H9 (cell line): ENCODE measurements at regions not wholly inside any gene's neighbourhood (a gene's known extent, or its start where the extent isn't known, plus 50 kb on each side); places are given as distances from the start of the nearest gene placed in this dataset.

ENCODE experiments used
- DNase-seq: peaks from one replicate; pipeline ENCODE4 v3.0.0-alpha.2; 2017
- H2AFZ ChIP-seq: one replicate; pipeline ENCODE4 v1.6.1; 2013; ENCODE audit warnings: mild to moderate bottlenecking, low read length, control low read depth, moderate library complexity
- H2AK5ac ChIP-seq: 2 replicates; pipeline ENCODE4 v1.6.1; 2013; ENCODE audit warnings: low read length, control low read depth, mixed read lengths; ENCODE audit not compliant: insufficient read length
- H2BK120ac ChIP-seq: one replicate; pipeline ENCODE4 v1.6.1; 2013; ENCODE audit warnings: low read depth, mild to moderate bottlenecking, low read length, control low read depth, inconsistent platforms; ENCODE audit not compliant: poor library complexity, severe bottlenecking
- H2BK12ac ChIP-seq: 2 replicates; pipeline ENCODE4 v1.6.1; 2013; ENCODE audit warnings: low read length, control low read depth, mixed read lengths, low read depth; ENCODE audit not compliant: insufficient read length
- H2BK15ac ChIP-seq: 2 replicates; pipeline ENCODE4 v1.6.1; 2013; ENCODE audit warnings: low read depth, low read length, control low read depth
- H2BK20ac ChIP-seq: one replicate; pipeline ENCODE4 v1.6.1; 2013; ENCODE audit warnings: low read depth, mild to moderate bottlenecking, low read length, control low read depth, inconsistent platforms; ENCODE audit not compliant: poor library complexity, severe bottlenecking
- H2BK5ac ChIP-seq: 2 replicates; pipeline ENCODE4 v1.6.1; 2013; ENCODE audit warnings: low read length, control low read depth, mixed read lengths; ENCODE audit not compliant: insufficient read length
- H3K14ac ChIP-seq: 2 replicates; pipeline ENCODE4 v1.6.1; 2013; ENCODE audit warnings: low read length, control low read depth; ENCODE audit not compliant: insufficient read depth
- H3K18ac ChIP-seq: 2 replicates; pipeline ENCODE4 v1.6.1; 2013; ENCODE audit warnings: low read depth, mild to moderate bottlenecking, mixed read lengths, low read length, control low read depth; ENCODE audit not compliant: insufficient read length
- H3K23ac ChIP-seq: 2 replicates; pipeline ENCODE4 v1.6.1; 2013; ENCODE audit warnings: low read length, control low read depth, mixed read lengths, low read depth; ENCODE audit not compliant: insufficient read length
- H3K23me2 ChIP-seq: 2 replicates; pipeline ENCODE4 v1.6.1; 2013; ENCODE audit warnings: low read depth, mild to moderate bottlenecking, mixed read lengths, low read length, control low read depth; ENCODE audit not compliant: insufficient read length, poor library complexity, severe bottlenecking
- H3K27ac ChIP-seq: 2 replicates; pipeline ENCODE4 v1.5.1; 2013; ENCODE audit warnings: low read length, control low read depth, mixed read lengths, low read depth; ENCODE audit not compliant: insufficient read length
- H3K27me3 ChIP-seq: 2 replicates; pipeline ENCODE4 v1.6.1; 2013; ENCODE audit warnings: low read length, control low read depth, inconsistent platforms; ENCODE audit not compliant: insufficient read depth
- H3K4ac ChIP-seq: 2 replicates; pipeline ENCODE4 v1.6.1; 2013; ENCODE audit warnings: low read depth, mild to moderate bottlenecking, control low read depth, inconsistent platforms, low read length, moderate library complexity
- H3K4me1 ChIP-seq: 2 replicates; pipeline ENCODE4 v1.6.1; 2013; ENCODE audit warnings: low read length, control low read depth, inconsistent platforms; ENCODE audit not compliant: insufficient read depth
- H3K4me2 ChIP-seq: 2 replicates; pipeline ENCODE4 v1.6.1; 2013; ENCODE audit warnings: low read length, control low read depth, mixed read lengths; ENCODE audit not compliant: insufficient read length, insufficient read depth
- H3K56ac ChIP-seq: 2 replicates; pipeline ENCODE4 v1.6.1; 2013; ENCODE audit warnings: low read depth, mild to moderate bottlenecking, mixed read lengths, low read length, control low read depth; ENCODE audit not compliant: insufficient read length
- H3K79me1 ChIP-seq: 2 replicates; pipeline ENCODE4 v1.6.1; 2013; ENCODE audit warnings: low read depth, mild to moderate bottlenecking, moderate library complexity, low read length, control low read depth, inconsistent platforms; ENCODE audit not compliant: insufficient read depth, poor library complexity, severe bottlenecking
- H3K79me2 ChIP-seq: 2 replicates; pipeline ENCODE4 v1.6.1; 2013; ENCODE audit warnings: low read length, control low read depth, inconsistent platforms; ENCODE audit not compliant: insufficient read depth
- H3K9ac ChIP-seq: 2 replicates; pipeline ENCODE4 v1.6.1; 2013; ENCODE audit warnings: low read length, control low read depth, mixed read lengths; ENCODE audit not compliant: insufficient read length; ENCODE audit errors: extremely low read depth
- H3K9me3 ChIP-seq: one replicate; pipeline ENCODE4 v1.6.1; 2013; ENCODE audit warnings: low read depth, low read length, inconsistent platforms; ENCODE audit not compliant: control insufficient read depth
- H3T11ph ChIP-seq: one replicate; pipeline ENCODE4 v1.6.1; 2013; ENCODE audit warnings: mild to moderate bottlenecking, low read length, control low read depth, inconsistent platforms
- H4K20me1 ChIP-seq: one replicate; pipeline ENCODE4 v1.6.1; 2013; ENCODE audit not compliant: control insufficient read depth, insufficient read length, insufficient read depth
- H4K5ac ChIP-seq: 2 replicates; pipeline ENCODE4 v1.6.1; 2013; ENCODE audit warnings: low read depth, mild to moderate bottlenecking, mixed read lengths, low read length, control low read depth; ENCODE audit not compliant: insufficient read length
- H4K8ac ChIP-seq: replicated peaks from 2 replicates; pipeline ENCODE4 v1.6.1; 2013; ENCODE audit warnings: low read length, control low read depth, mixed read lengths, low read depth; ENCODE audit not compliant: insufficient read length
- H4K91ac ChIP-seq: 2 replicates; pipeline ENCODE4 v1.6.1; 2013; ENCODE audit warnings: low read depth, mild to moderate bottlenecking, moderate library complexity, mixed read lengths, low read length, control low read depth; ENCODE audit not compliant: insufficient read length
- H3K27ac Mint-ChIP-seq, 3 experiments: 2 replicates in 2 of 3; 3 replicates in 1 of 3; pipeline ENCODE4 v1.8.0; 2020 to 2021; ENCODE audit warnings: mixed read lengths in 3 of 3, mild to moderate bottlenecking in 1 of 3, moderate library complexity in 1 of 3
- H3K27me3 Mint-ChIP-seq: 2 replicates; pipeline ENCODE4 v1.8.0; 2021; ENCODE audit warnings: low read depth, mild to moderate bottlenecking, moderate library complexity, mixed read lengths
- H3K36me3 Mint-ChIP-seq, 3 experiments: 2 replicates in 2 of 3; 3 replicates in 1 of 3; pipeline ENCODE4 v1.8.0; 2020 to 2021; ENCODE audit warnings: low read depth in 3 of 3, mixed read lengths in 3 of 3; ENCODE audit not compliant: insufficient read depth in 1 of 3
- H3K4me1 Mint-ChIP-seq, 2 experiments: 2 replicates each; pipeline ENCODE4 v1.8.0; 2020; ENCODE audit warnings: mixed read lengths in 2 of 2
- H3K4me3 Mint-ChIP-seq, 2 experiments: 2 replicates in 1 of 2; 3 replicates in 1 of 2; pipeline ENCODE4 v1.8.0; 2020 to 2021; ENCODE audit warnings: mild to moderate bottlenecking in 2 of 2, mixed read lengths in 2 of 2, moderate library complexity in 1 of 2
- H3K9me3 Mint-ChIP-seq, 2 experiments: 2 replicates in 1 of 2; 3 replicates in 1 of 2; pipeline ENCODE4 v1.8.0; 2020; ENCODE audit warnings: mild to moderate bottlenecking in 2 of 2, mixed read lengths in 2 of 2, moderate library complexity in 1 of 2
- CTCF ChIP-seq: fragments of 200-600 bp; sonication (generic); conservative IDR thresholded peaks from 3 replicates; pipeline ENCODE4 v1.8.0; 2021; ENCODE audit warnings: antibody characterized with exemption, mild to moderate bottlenecking

- no peak overlapping the region for H3K9ac ChIP-seq
- no peak overlapping the region for H2BK120ac ChIP-seq
- no peak overlapping the region for H3K14ac ChIP-seq
- no peak for TF ChIP-seq CTCF
- H2BK20ac ChIP-seq: no peak overlapping the region
- H3K27me3 ChIP-seq: no peaks in the 10 kb centered on the region
- H3K27ac ChIP-seq: no peak overlapping the region
- H3K23me2 ChIP-seq: no peaks in the 10 kb centered on the region
- Mint-ChIP-seq H3K36me3 (no peaks in the 10 kb centered on the region), H3K27me3 (0 out of 2 replicates have a peak, but pooled peaks cover 4% of the 10 kb centered on the region), H3K9me3 (no peaks in the 10 kb centered on the region), H3K4me1 (peaks cover 12 to 16% of the 10 kb centered on the region in 2 experiments), H3K4me3 (no peak overlapping the region), H3K27ac (no peak overlapping the region)
- no peak overlapping the region for H4K91ac ChIP-seq
- H2AK5ac ChIP-seq: no peak overlapping the region
- H4K5ac ChIP-seq: no peak overlapping the region
- no peaks in the 10 kb centered on the region for H3K9me3 ChIP-seq
- no peaks in the 10 kb centered on the region for H3K79me1 ChIP-seq
- no peak overlapping the region for H3K4me2 ChIP-seq
- no peaks in the 10 kb centered on the region for H4K20me1 ChIP-seq
- H2BK12ac ChIP-seq: no peak overlapping the region
- no peaks in the 10 kb centered on the region for H3K79me2 ChIP-seq
- H2AFZ ChIP-seq: no peak overlapping the region
- H2BK15ac ChIP-seq: no peak overlapping the region
- no peak overlapping the region for H3T11ph ChIP-seq
- H3K18ac ChIP-seq: no peak overlapping the region
- no peak for DNase-seq
- no peak overlapping the region for H4K8ac ChIP-seq
- no peaks in the 10 kb centered on the region; the same call in 1 of the 2 replicates for H3K4me1 ChIP-seq
- H2BK5ac ChIP-seq: no peak overlapping the region
- H3K56ac ChIP-seq: no peak overlapping the region
- no peak overlapping the region for H3K4ac ChIP-seq
- no peak overlapping the region for H3K23ac ChIP-seq
Observed at GRCh38 chr10:62915158-62915557, 99.0 kb upstream of the EGR2 start.
